CD14-positive monocyte (primary cell): ENCODE measurements at regions not wholly inside any gene's neighbourhood (a gene's known extent, or its start where the extent isn't known, plus 50 kb on each side); places are given as distances from the start of the nearest gene placed in this dataset.
A peak's percentile ranks its signal among the peaks of the same experiment; 100 is the strongest.

Experiments used
- DNase-seq, 3 donors: peaks; one replicate each; pipeline ENCODE4 v3.0.0-alpha.2; 2011 to 2022
- H2AFZ ChIP-seq: 2 replicates; pipeline ENCODE4 v1.6.0; 2012; ENCODE audit warnings: mild to moderate bottlenecking, low read depth, low read length, inconsistent platforms; ENCODE audit not compliant: insufficient read depth, poor library complexity, severe bottlenecking
- H3K27ac ChIP-seq, 2 donors: 1 replicate in 1 of 2; 2 replicates in 1 of 2; pipeline ENCODE4 v1.5.1; 2012 to 2013; ENCODE audit warnings: low read length in 2 of 2, control low read depth in 1 of 2, inconsistent platforms in 1 of 2, low read depth in 1 of 2, mild to moderate bottlenecking in 1 of 2
- H3K27me3 ChIP-seq, 2 donors: one replicate each; pipeline versions ENCODE4 v1.6.0 to v1.6.1; 2011 to 2013; ENCODE audit warnings: low read length in 2 of 2; ENCODE audit not compliant: control insufficient read depth in 2 of 2, insufficient read depth in 2 of 2
- H3K36me3 ChIP-seq, 2 donors: replicated peaks in 1 of 2; 1 replicate in 1 of 2; 2 replicates in 1 of 2; pipeline versions ENCODE4 v1.5.1 to v1.6.1; 2012 to 2013; ENCODE audit warnings: low read length in 2 of 2, control low read depth in 1 of 2, inconsistent platforms in 1 of 2, mild to moderate bottlenecking in 1 of 2; ENCODE audit not compliant: insufficient read depth in 2 of 2, control insufficient read depth in 1 of 2
- H3K4me1 ChIP-seq, 2 donors: 1 replicate in 1 of 2; 2 replicates in 1 of 2; pipeline versions ENCODE4 v1.5.1 to v1.6.1; 2012 to 2013; ENCODE audit warnings: low read length in 2 of 2, control low read depth in 1 of 2, inconsistent platforms in 1 of 2, mild to moderate bottlenecking in 1 of 2, moderate library complexity in 1 of 2; ENCODE audit not compliant: insufficient read depth in 2 of 2, control insufficient read depth in 1 of 2
- H3K4me2 ChIP-seq: replicated peaks from 2 replicates; pipeline ENCODE3; 2012; ENCODE audit warnings: low read length, moderate library complexity, mild to moderate bottlenecking; ENCODE audit not compliant: poor library complexity, severe bottlenecking; ENCODE audit errors: extremely low read depth
- H3K4me3 ChIP-seq, 3 experiments: fragments of 200-600 bp in 1 of 3; sonication (generic) in 1 of 3; replicated peaks in 1 of 3; 1 replicate in 2 of 3; 2 replicates in 1 of 3; pipeline ENCODE4 v1.5.1; 2011 to 2013; ENCODE audit warnings: low read length in 3 of 3, mild to moderate bottlenecking in 3 of 3, control low read depth in 2 of 3, low read depth in 2 of 3, inconsistent platforms in 1 of 3, moderate library complexity in 1 of 3
- H3K79me2 ChIP-seq: 2 replicates; pipeline ENCODE4 v1.6.0; 2012; ENCODE audit warnings: mild to moderate bottlenecking, control low read depth, inconsistent platforms, low read length, moderate library complexity; ENCODE audit not compliant: insufficient read depth
- H3K9ac ChIP-seq: 2 replicates; pipeline ENCODE4 v1.6.0; 2017; ENCODE audit warnings: low read length, mild to moderate bottlenecking; ENCODE audit not compliant: insufficient read depth, poor library complexity, severe bottlenecking
- H3K9me3 ChIP-seq, 2 donors: replicated peaks in 1 of 2; 1 replicate in 1 of 2; 2 replicates in 1 of 2; pipeline versions ENCODE4 v1.5.1 to v1.6.1; 2012 to 2013; ENCODE audit warnings: low read length in 2 of 2, control low read depth in 1 of 2; ENCODE audit not compliant: control insufficient read depth in 1 of 2, insufficient read depth in 1 of 2
- H4K20me1 ChIP-seq: 2 replicates; pipeline ENCODE4 v1.6.0; 2012; ENCODE audit warnings: mild to moderate bottlenecking, low read length, control low read depth, moderate library complexity; ENCODE audit not compliant: insufficient read depth
- H3K27ac Mint-ChIP-seq, 7 donors: one replicate each; pipeline ENCODE4 v1.8.0; 2020; ENCODE audit warnings: mild to moderate bottlenecking in 7 of 7, mixed read lengths in 7 of 7, moderate library complexity in 6 of 7, inconsistent platforms in 2 of 7
- H3K27me3 Mint-ChIP-seq, 3 donors: one replicate each; pipeline ENCODE4 v1.8.0; 2021 to 2022; ENCODE audit warnings: low read depth in 3 of 3, mild to moderate bottlenecking in 3 of 3, mixed read lengths in 3 of 3, moderate library complexity in 3 of 3, inconsistent platforms in 1 of 3
- H3K36me3 Mint-ChIP-seq, 2 donors: one replicate each; pipeline ENCODE4 v1.8.0; 2020; ENCODE audit warnings: mixed read lengths in 2 of 2, inconsistent platforms in 1 of 2, mild to moderate bottlenecking in 1 of 2
- H3K4me1 Mint-ChIP-seq: one replicate; pipeline ENCODE4 v1.8.0; 2020; ENCODE audit warnings: mild to moderate bottlenecking, mixed read lengths
- H3K4me3 Mint-ChIP-seq, 2 donors: one replicate each; pipeline ENCODE4 v1.8.0; 2020; ENCODE audit warnings: mild to moderate bottlenecking in 2 of 2, mixed read lengths in 2 of 2, moderate library complexity in 1 of 2
- H3K9me3 Mint-ChIP-seq, 7 donors: one replicate each; pipeline ENCODE4 v1.8.0; 2020 to 2022; ENCODE audit warnings: mixed read lengths in 7 of 7, mild to moderate bottlenecking in 6 of 7, moderate library complexity in 6 of 7, inconsistent platforms in 2 of 7
- CTCF ChIP-seq: fragments of 200-600 bp; IDR thresholded peaks from one replicate; pipeline ENCODE4 v1.8.0; 2022; ENCODE audit warnings: antibody characterized with exemption, mild to moderate bottlenecking
- WGBS: methylation state at CpG from one replicate; pipeline ENCODE4 v1.1.5; 2013; ENCODE audit warnings: missing lambda C conversion rate; ENCODE audit not compliant: insufficient coverage; 5-methylcytosine and 5-hydroxymethylcytosine counted together
- intact Hi-C, 2 donors: fragments of 100-400 bp; cut with micrococcal nuclease; formaldehyde crosslinking; loops; one replicate each; pipeline versions ENCODE4 v1.15.0 to v1.15.1; 2023

DNA sequence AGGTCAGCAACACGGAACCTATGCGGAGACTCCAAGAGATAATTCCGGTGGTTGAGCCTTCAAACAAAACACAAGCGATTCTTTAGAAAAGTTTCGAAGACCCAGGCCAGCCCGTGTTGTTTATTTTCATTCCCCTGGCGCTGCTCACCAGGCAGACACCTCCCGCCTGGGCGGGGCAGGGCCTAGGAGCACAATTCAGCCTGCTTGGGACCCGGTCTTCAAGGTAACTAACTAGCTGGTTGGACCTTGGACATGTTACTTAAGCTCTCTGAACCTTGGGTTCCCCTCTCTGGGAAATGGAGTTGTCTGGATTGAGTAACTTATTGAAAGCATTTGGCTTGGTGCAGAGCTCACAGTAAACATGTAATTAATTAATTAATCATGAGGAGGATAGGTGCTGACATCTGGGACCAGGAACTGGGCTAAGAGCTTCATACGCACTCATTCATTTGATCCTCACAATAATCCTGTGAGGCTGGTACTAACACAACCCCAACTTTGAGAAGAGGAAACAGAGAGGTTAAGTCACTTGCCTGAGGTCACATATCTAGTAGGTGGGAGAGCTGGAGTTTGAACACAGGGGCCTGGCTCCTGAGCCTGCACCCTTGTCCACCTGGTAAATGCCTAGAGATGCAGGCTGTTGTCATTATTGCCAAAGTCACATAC, 125.3 kb upstream of the SMURF2 start:
- Histone ChIP-seq H3K79me2 (no peaks in the 10 kb centered on the region), H3K9ac (no peak overlapping the region), H3K27me3 (no peaks in the 10 kb centered on the region), H4K20me1 (peaks cover 35% of the 10 kb centered on the region), H3K4me2 (no peak overlapping the region), H3K4me1 (peaks cover 3 to 9% of the 10 kb centered on the region in 2 donors), H3K36me3 (peaks cover 65 to 81% of the 10 kb centered on the region in 2 donors), H3K4me3 (no peak overlapping the region), H3K9me3 (no peaks in the 10 kb centered on the region), H3K27ac (no peak overlapping the region), H2AFZ (no peak overlapping the region)
- intact Hi-C loops, result no loop called here
- Mint-ChIP-seq H3K36me3 (peaks cover 61 to 90% of the 10 kb centered on the region in 2 donors), H3K4me1 (peaks cover 14% of the 10 kb centered on the region), H3K27ac (peak overlapping the region in 2 of 7 donors; percentile 2 to 71), H3K9me3 (no peaks in the 10 kb centered on the region), H3K4me3 (no peak overlapping the region), H3K27me3 (peaks cover 0 to 1% (median 0%) of the 10 kb centered on the region in 3 donors)
- 94% methylated on average over 7 of the region's 11 CpGs for WGBS
- no peak for DNase-seq
- TF ChIP-seq CTCF, result no peak

GRCh38 chr17:64786337-64786736, 124.2 kb upstream of the SMURF2 start:
- peaks cover 56 to 86% of the 10 kb centered on the region in 2 donors for H3K36me3 Mint-ChIP-seq
- no peak for TF ChIP-seq CTCF
- H3K9me3 Mint-ChIP-seq, result no peaks in the 10 kb centered on the region
- peaks cover 0 to 2% (median 0%) of the 10 kb centered on the region in 3 donors for H3K27me3 Mint-ChIP-seq
- no peak overlapping the region for H3K4me3 Mint-ChIP-seq
- H3K4me1 ChIP-seq, result peaks cover 14 to 19% of the 10 kb centered on the region in 2 donors
- no peak overlapping the region for H3K27ac ChIP-seq
- peaks cover 58 to 71% of the 10 kb centered on the region in 2 donors for H3K36me3 ChIP-seq
- no peaks in the 10 kb centered on the region for H3K79me2 ChIP-seq
- no peak overlapping the region for H3K9ac ChIP-seq
- H3K27ac Mint-ChIP-seq, result peak overlapping the region in 2 of 7 donors; percentile 12 to 26
- peaks cover 20% of the 10 kb centered on the region for H3K4me1 Mint-ChIP-seq
- 97% methylated on average over 7 of the region's 12 CpGs for WGBS
- no peaks in the 10 kb centered on the region for H3K27me3 ChIP-seq
- DNase-seq, result no peak
- H3K9me3 ChIP-seq, result no peaks in the 10 kb centered on the region
- H3K4me3 ChIP-seq, result no peak overlapping the region
- H4K20me1 ChIP-seq, result peaks cover 42% of the 10 kb centered on the region
- no peak overlapping the region for H3K4me2 ChIP-seq
- intact Hi-C loops, result no loop called here
- no peak overlapping the region for H2AFZ ChIP-seq
